ENCODE measurements at regions not wholly inside any gene's neighbourhood (a gene's known extent, or its start where the extent isn't known, plus 50 kb on each side); places are given as distances from the start of the nearest gene placed in this dataset.

DNA sequence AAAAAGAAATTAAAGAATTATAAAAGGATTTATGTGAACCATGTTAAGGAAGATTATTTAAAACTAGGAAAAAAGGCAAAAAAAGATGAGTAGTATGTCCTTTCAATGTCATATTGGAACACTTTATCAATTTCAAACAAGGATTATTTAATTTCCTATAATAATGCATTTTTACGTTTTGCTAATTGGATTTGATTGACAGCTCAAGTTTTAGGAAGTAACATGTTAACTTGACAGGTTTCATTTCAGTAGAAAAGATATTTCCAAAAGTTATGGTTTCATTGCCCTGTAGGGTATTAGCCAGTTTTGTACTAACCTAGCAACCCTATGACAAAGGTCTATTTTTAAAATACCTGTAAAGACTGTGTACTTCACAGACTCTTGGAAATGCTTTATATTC is 379.6 kb upstream of the ZFP42 start:
- H3K27ac ChIP-seq (ENCODE audit: low read depth in 1 of 2, low read length in 2 of 2) = no peak overlapping the region
- H3K27me3 Mint-ChIP-seq = no peaks in the 10 kb centered on the region
- no peaks in the 10 kb centered on the region for H3K4me1 ChIP-seq (ENCODE audit: insufficient read depth, low read length)
- H3K36me3 Mint-ChIP-seq (ENCODE audit: low read depth) = no peaks in the 10 kb centered on the region
- DNase-seq (no peak), ATAC-seq (ENCODE audit: poor library complexity) (no peak)
- no peaks in the 10 kb centered on the region for H3K4me1 Mint-ChIP-seq (ENCODE audit: low read depth)
- intact Hi-C loops (cut with DNase I, micrococcal nuclease) = no loop called here
- no peaks in the 10 kb centered on the region for H3K36me3 ChIP-seq (ENCODE audit: insufficient read depth, low read length)
- POLR2A ChIA-PET = no interaction called here
- no peak overlapping the region for H3K27ac Mint-ChIP-seq
- no peaks in the 10 kb centered on the region for H3K9me3 Mint-ChIP-seq
- H3K4me3 ChIP-seq (ENCODE audit: low read length) = no peak overlapping the region
- no peaks in the 10 kb centered on the region for H3K27me3 ChIP-seq (ENCODE audit: control insufficient read depth in 1 of 2, insufficient read depth in 2 of 2, low read length in 2 of 2)
- peaks cover 0 to 15% of the 10 kb centered on the region in 2 experiments for H3K9me3 ChIP-seq (ENCODE audit: control insufficient read depth in 1 of 2, insufficient read depth in 1 of 2, low read length in 2 of 2)
- CTCF ChIA-PET = interaction anchor here (1.3 kb wide), 1 partner anchor 9 kb away, joined by 3 read pairs; no protein-coding TSS in a partner anchor
- no peak overlapping the region for H3K4me3 Mint-ChIP-seq
- TF ChIP-seq, protein P1, sequence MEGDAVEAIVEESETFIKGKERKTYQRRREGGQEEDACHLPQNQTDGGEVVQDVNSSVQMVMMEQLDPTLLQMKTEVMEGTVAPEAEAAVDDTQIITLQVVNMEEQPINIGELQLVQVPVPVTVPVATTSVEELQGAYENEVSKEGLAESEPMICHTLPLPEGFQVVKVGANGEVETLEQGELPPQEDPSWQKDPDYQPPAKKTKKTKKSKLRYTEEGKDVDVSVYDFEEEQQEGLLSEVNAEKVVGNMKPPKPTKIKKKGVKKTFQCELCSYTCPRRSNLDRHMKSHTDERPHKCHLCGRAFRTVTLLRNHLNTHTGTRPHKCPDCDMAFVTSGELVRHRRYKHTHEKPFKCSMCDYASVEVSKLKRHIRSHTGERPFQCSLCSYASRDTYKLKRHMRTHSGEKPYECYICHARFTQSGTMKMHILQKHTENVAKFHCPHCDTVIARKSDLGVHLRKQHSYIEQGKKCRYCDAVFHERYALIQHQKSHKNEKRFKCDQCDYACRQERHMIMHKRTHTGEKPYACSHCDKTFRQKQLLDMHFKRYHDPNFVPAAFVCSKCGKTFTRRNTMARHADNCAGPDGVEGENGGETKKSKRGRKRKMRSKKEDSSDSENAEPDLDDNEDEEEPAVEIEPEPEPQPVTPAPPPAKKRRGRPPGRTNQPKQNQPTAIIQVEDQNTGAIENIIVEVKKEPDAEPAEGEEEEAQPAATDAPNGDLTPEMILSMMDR (IDR thresholded peaks at IDR 0.05) = no peak

DNA sequence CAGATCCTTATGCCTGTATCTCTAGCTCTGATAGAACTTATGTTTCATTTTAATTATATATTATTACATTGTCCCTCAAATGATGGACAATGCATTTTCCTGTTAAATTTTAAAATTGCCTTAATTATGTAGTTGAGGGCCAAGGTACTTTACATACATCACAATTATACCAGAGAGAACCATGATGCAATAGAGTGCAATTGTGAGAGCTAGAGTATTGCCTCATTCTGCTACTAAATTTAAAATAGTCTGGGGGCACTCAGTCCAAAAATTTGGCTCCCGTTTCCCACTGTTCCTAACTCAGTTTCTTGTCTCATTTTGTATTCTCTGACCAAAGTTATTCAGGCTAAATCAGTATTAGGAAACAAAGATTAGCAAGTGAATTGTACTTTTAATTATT is 378.5 kb upstream of the ZFP42 start:
- no peak overlapping the region for H3K27ac ChIP-seq (ENCODE audit: low read depth in 1 of 2, low read length in 2 of 2)
- H3K4me1 Mint-ChIP-seq (ENCODE audit: low read depth) = no peaks in the 10 kb centered on the region
- H3K4me3 ChIP-seq (ENCODE audit: low read length) = no peak overlapping the region
- H3K4me3 Mint-ChIP-seq = no peak overlapping the region
- no peaks in the 10 kb centered on the region for H3K27me3 ChIP-seq (ENCODE audit: control insufficient read depth in 1 of 2, insufficient read depth in 2 of 2, low read length in 2 of 2)
- TF ChIP-seq, protein P1 (IDR thresholded peaks at IDR 0.05) = no peak
- H3K36me3 ChIP-seq (ENCODE audit: insufficient read depth, low read length) = no peaks in the 10 kb centered on the region
- ChIA-PET CTCF (interaction anchor here (1.3 kb wide), 1 partner anchor 10 kb away, joined by 3 read pairs; no protein-coding TSS in a partner anchor), POLR2A (no interaction called here)
- H3K27me3 Mint-ChIP-seq = no peaks in the 10 kb centered on the region
- H3K9me3 ChIP-seq (ENCODE audit: control insufficient read depth in 1 of 2, insufficient read depth in 1 of 2, low read length in 2 of 2) = peaks cover 0 to 8% of the 10 kb centered on the region in 2 experiments
- ATAC-seq (ENCODE audit: poor library complexity) (no peak), DNase-seq (no peak)
- H3K4me1 ChIP-seq (ENCODE audit: insufficient read depth, low read length) = no peaks in the 10 kb centered on the region
- H3K36me3 Mint-ChIP-seq (ENCODE audit: low read depth) = no peaks in the 10 kb centered on the region
- H3K9me3 Mint-ChIP-seq = no peaks in the 10 kb centered on the region
- intact Hi-C loops (cut with DNase I, micrococcal nuclease) = no loop called here
- H3K27ac Mint-ChIP-seq = no peak overlapping the region

DNA sequence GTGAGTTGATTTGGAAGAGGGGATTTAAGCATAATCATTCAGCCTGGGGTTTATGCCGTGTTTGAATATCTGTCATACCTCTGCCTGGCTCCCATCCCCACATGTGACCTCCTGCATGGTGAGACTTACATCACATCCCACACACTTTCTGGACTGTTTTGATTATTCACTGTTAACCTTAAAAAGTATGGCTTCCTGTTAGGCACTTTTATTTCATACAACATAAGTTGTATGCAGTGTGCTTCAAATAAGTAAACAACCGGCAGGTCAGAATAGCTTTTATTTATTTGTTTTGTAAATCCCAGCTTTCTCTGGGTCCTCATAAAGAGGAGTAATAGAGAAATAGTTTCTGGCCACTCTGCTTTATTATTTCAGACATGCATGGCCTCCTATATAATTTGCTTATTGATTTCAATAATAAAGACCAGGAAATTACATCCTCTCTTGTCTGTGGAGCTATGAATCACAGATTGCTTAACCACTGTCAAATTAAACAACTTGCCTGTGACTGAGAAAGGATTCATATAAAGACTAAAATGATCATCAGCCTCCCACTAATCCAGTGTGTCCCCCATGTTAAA is 376.8 kb upstream of the ZFP42 start:
- TF ChIP-seq, protein P1 (IDR thresholded peaks at IDR 0.05) = no peak
- ChIA-PET CTCF (no interaction called here), POLR2A (no interaction called here)
- H3K9me3 ChIP-seq (ENCODE audit: control insufficient read depth in 1 of 2, insufficient read depth in 1 of 2, low read length in 2 of 2) = no peaks in the 10 kb centered on the region
- H3K4me1 ChIP-seq (ENCODE audit: insufficient read depth, low read length) = no peaks in the 10 kb centered on the region
- ATAC-seq (ENCODE audit: poor library complexity) (no peak), DNase-seq (no peak)
- no peaks in the 10 kb centered on the region for H3K36me3 Mint-ChIP-seq (ENCODE audit: low read depth)
- no peaks in the 10 kb centered on the region for H3K4me1 Mint-ChIP-seq (ENCODE audit: low read depth)
- intact Hi-C loops (cut with DNase I, micrococcal nuclease) = no loop called here
- no peak overlapping the region for H3K27ac ChIP-seq (ENCODE audit: low read depth in 1 of 2, low read length in 2 of 2)
- no peaks in the 10 kb centered on the region for H3K36me3 ChIP-seq (ENCODE audit: insufficient read depth, low read length)
- no peaks in the 10 kb centered on the region for H3K27me3 Mint-ChIP-seq
- H3K27me3 ChIP-seq (ENCODE audit: control insufficient read depth in 1 of 2, insufficient read depth in 2 of 2, low read length in 2 of 2) = no peaks in the 10 kb centered on the region
- H3K9me3 Mint-ChIP-seq = no peaks in the 10 kb centered on the region
- no peak overlapping the region for H3K4me3 Mint-ChIP-seq
- no peak overlapping the region for H3K4me3 ChIP-seq (ENCODE audit: low read length)
- no peak overlapping the region for H3K27ac Mint-ChIP-seq
